IMR-90 (cell line): ENCODE measurements at regions not wholly inside any gene's neighbourhood (a gene's known extent, or its start where the extent isn't known, plus 50 kb on each side); places are given as distances from the start of the nearest gene placed in this dataset.

Source experiments
- BHLHE40 ChIP-seq: fragments of 150-350 bp; IDR thresholded peaks from 2 replicates; pipeline ENCODE4 v1.6.1; 2016; ENCODE audit warnings: mild to moderate bottlenecking, low read depth, low read length
- CEBPB ChIP-seq: IDR thresholded peaks from 2 replicates; pipeline ENCODE4 v1.6.1; 2012; ENCODE audit warnings: low read depth, low read length, improper control_type of control experiment
- CTCF ChIP-seq: conservative IDR thresholded peaks from 2 replicates; pipeline ENCODE4 v1.5.1; 2012; ENCODE audit warnings: mild to moderate bottlenecking, low read depth, low read length, improper control_type of control experiment
- POLR2A ChIP-seq: IDR thresholded peaks from 2 replicates; pipeline ENCODE4 v1.6.1; 2012; ENCODE audit warnings: mild to moderate bottlenecking, low read depth, low read length
- RAD21 ChIP-seq: IDR thresholded peaks from 2 replicates; pipeline ENCODE4 v1.6.1; 2012; ENCODE audit warnings: low read length, improper control_type of control experiment
- TF ChIP-seq, protein P1 (sequence below): fragments of 150-350 bp; IDR thresholded peaks from 2 replicates; pipeline ENCODE4 v1.6.1; 2016; ENCODE audit warnings: low read depth, mild to moderate bottlenecking, low read length, moderate library complexity, borderline replicate concordance

DNA sequence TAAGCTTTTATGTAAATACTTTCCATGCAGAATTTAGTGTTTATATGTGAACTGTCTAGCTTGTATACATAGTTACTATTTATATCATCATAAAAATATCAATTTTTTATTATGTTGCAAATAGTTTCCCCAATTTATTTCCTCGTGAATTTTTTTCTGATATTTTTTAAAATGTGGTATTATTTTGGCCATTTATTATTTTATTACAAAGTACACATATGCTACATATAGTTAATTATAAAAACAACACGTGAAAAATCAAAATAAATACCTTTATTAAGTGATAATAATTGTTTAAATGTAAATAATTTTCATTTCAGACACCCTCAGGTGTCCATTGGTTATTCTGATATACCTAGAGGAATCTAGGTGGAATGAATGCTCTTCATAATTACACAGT is 1394.9 kb upstream of the PRR20A start:
- TF ChIP-seq CTCF: no peak
- TF ChIP-seq, protein P1, sequence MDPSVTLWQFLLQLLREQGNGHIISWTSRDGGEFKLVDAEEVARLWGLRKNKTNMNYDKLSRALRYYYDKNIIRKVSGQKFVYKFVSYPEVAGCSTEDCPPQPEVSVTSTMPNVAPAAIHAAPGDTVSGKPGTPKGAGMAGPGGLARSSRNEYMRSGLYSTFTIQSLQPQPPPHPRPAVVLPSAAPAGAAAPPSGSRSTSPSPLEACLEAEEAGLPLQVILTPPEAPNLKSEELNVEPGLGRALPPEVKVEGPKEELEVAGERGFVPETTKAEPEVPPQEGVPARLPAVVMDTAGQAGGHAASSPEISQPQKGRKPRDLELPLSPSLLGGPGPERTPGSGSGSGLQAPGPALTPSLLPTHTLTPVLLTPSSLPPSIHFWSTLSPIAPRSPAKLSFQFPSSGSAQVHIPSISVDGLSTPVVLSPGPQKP: no peak
- TF ChIP-seq POLR2A: no peak
- no peak for TF ChIP-seq BHLHE40
- no peak for TF ChIP-seq CEBPB
- no peak for TF ChIP-seq RAD21
